IPS DF 19.7 (cell line): ENCODE measurements at regions not wholly inside any gene's neighbourhood (a gene's known extent, or its start where the extent isn't known, plus 50 kb on each side); places are given as distances from the start of the nearest gene placed in this dataset.
"Not testable (repeated sequence)": the region's sequence is repeated elsewhere in the genome, so short reads cannot be mapped to it uniquely, and the experiment has no call there.

Experiments
- DNase-seq: peaks from one replicate; pipeline ENCODE4 v3.0.0-alpha.2; 2013; ENCODE audit warnings: low read depth, low spot score

GRCh38 chr14:84482256-84483071 lies 1047.5 kb upstream of the FLRT2 start:
- no peak for DNase-seq

- no peak for DNase-seq
Observed at GRCh38 chr14:84483072-84483420, 1046.9 kb upstream of the FLRT2 start.

- DNase-seq, result not testable (repeated sequence)
Observed at GRCh38 chr14:84484243-84484642, 1045.7 kb upstream of the FLRT2 start.

- no peak for DNase-seq
Observed at GRCh38 chr14:84485036-84485435, 1044.9 kb upstream of the FLRT2 start.

- DNase-seq, result no peak
Observed at GRCh38 chr14:84490081-84490480, 1039.9 kb upstream of the FLRT2 start.

- no peak for DNase-seq
Observed at GRCh38 chr14:84492685-84493084, 1037.3 kb upstream of the FLRT2 start.

- DNase-seq, result peak; percentile 3
Observed at GRCh38 chr14:84493779-84494178, 1036.2 kb upstream of the FLRT2 start.

- no peak for DNase-seq
Observed at GRCh38 chr14:84496677-84497076, 1033.3 kb upstream of the FLRT2 start.

- not testable (repeated sequence) for DNase-seq
Observed at GRCh38 chr14:84512823-84513222, 1017.1 kb upstream of the FLRT2 start.

- no peak for DNase-seq
Observed at GRCh38 chr14:84519836-84520235, 1010.1 kb upstream of the FLRT2 start.

- DNase-seq, result no peak
Observed at GRCh38 chr14:84520711-84521338, 1009.1 kb upstream of the FLRT2 start.

GRCh38 chr14:84523746-84524145 lies 1006.2 kb upstream of the FLRT2 start:
- DNase-seq, result no peak

- no peak for DNase-seq
Observed at GRCh38 chr14:84527706-84528105, 1002.2 kb upstream of the FLRT2 start.

- DNase-seq, result no peak
Observed at GRCh38 chr14:84532016-84532415, 997.9 kb upstream of the FLRT2 start.

GRCh38 chr14:84533181-84533725 lies 996.7 kb upstream of the FLRT2 start:
- no peak for DNase-seq

GRCh38 chr14:84533791-84534190 lies 996.2 kb upstream of the FLRT2 start:
- DNase-seq, result no peak

GRCh38 chr14:84535484-84535883 lies 994.5 kb upstream of the FLRT2 start:
- no peak for DNase-seq

- no peak for DNase-seq
Observed at GRCh38 chr14:84535976-84536375, 994.0 kb upstream of the FLRT2 start.

- no peak for DNase-seq
Observed at GRCh38 chr14:84541018-84541417, 988.9 kb upstream of the FLRT2 start.

GRCh38 chr14:84543859-84544258 lies 986.1 kb upstream of the FLRT2 start:
- no peak for DNase-seq

- no peak for DNase-seq
Observed at GRCh38 chr14:84544486-84545131, 985.3 kb upstream of the FLRT2 start.

- DNase-seq, result no peak
Observed at GRCh38 chr14:84546236-84546635, 983.7 kb upstream of the FLRT2 start.

GRCh38 chr14:84554136-84554535 lies 975.8 kb upstream of the FLRT2 start:
- DNase-seq, result no peak
